Panc1 (cell line): ENCODE measurements at regions not wholly inside any gene's neighbourhood (a gene's known extent, or its start where the extent isn't known, plus 50 kb on each side); places are given as distances from the start of the nearest gene placed in this dataset.

Experiments used
- ATAC-seq: fragments of 200-7000 bp; cut with Tn5 transposase; 2 replicates; pipeline ENCODE4 v1.9.1; 2020; ENCODE audit warnings: mild to moderate bottlenecking, moderate library complexity
- BruUV-seq: library from RNA; stranded (reverse); fragments of 400-500 nt; replicated peaks from 2 replicates; lab custom pipeline; 2021; lab: Mats Ljungman, UMichigan
- CTCF ChIA-PET: fragments of 300-600 bp; sonication (Branson Sonifier 250); formaldehyde crosslinking; loops from one replicate; lab custom pipeline; 2022; ENCODE audit warnings: antibody characterized with exemption; lab: Charles Lee
- POLR2A ChIA-PET: fragments of 300-600 bp; sonication (Branson Sonifier 250); formaldehyde crosslinking; loops from one replicate; lab custom pipeline; 2022; ENCODE audit warnings: antibody characterized with exemption; lab: Charles Lee
- DNase-seq: peaks from one replicate; pipeline ENCODE4 v3.0.0-alpha.2; 2010; ENCODE audit warnings: low read depth, low spot score
- H3K27ac ChIP-seq: 2 replicates; pipeline ENCODE4 v1.5.1; 2011; ENCODE audit warnings: mild to moderate bottlenecking, low read length, inconsistent platforms
- H3K27me3 ChIP-seq: fragments of 200-500 bp; sonication (Bioruptor generic); 2 replicates; pipeline ENCODE4 v1.6.0; 2014; ENCODE audit warnings: low read length, inconsistent platforms; ENCODE audit not compliant: control insufficient read depth, insufficient read depth
- H3K36me3 ChIP-seq: fragments of 200-500 bp; sonication (Bioruptor generic); 2 replicates; pipeline ENCODE4 v1.5.1; 2014; ENCODE audit warnings: inconsistent platforms, mild to moderate bottlenecking, low read length, moderate library complexity; ENCODE audit not compliant: control insufficient read depth, insufficient read depth
- H3K4me1 ChIP-seq: 2 replicates; pipeline ENCODE4 v1.5.1; 2011; ENCODE audit warnings: inconsistent platforms, mild to moderate bottlenecking, low read length, moderate library complexity; ENCODE audit not compliant: control insufficient read depth, insufficient read depth
- H3K4me3 ChIP-seq, 2 experiments: 2 replicates each; pipeline ENCODE4 v1.5.1; 2011 to 2012; ENCODE audit warnings: low read depth in 2 of 2, low read length in 2 of 2, mild to moderate bottlenecking in 2 of 2, inconsistent platforms in 1 of 2, moderate library complexity in 1 of 2
- H3K9me3 ChIP-seq: fragments of 200-500 bp; sonication (Bioruptor generic); 2 replicates; pipeline ENCODE4 v1.5.1; 2014; ENCODE audit warnings: low read depth, mild to moderate bottlenecking, inconsistent platforms, low read length, moderate library complexity; ENCODE audit not compliant: control insufficient read depth, insufficient read depth
- POLR2AphosphoS5 ChIP-seq: IDR thresholded peaks from 2 replicates; pipeline ENCODE4 v1.6.1; 2012; ENCODE audit warnings: mild to moderate bottlenecking, low read depth, low read length, moderate library complexity
- SIN3A ChIP-seq: IDR thresholded peaks from 2 replicates; pipeline ENCODE4 v1.6.1; 2012; ENCODE audit warnings: low read depth, mild to moderate bottlenecking, low read length, moderate library complexity, borderline replicate concordance; ENCODE audit not compliant: insufficient read depth
- TCF7L2 ChIP-seq: IDR thresholded peaks from 2 replicates; pipeline ENCODE4 v1.6.1; 2011; ENCODE audit warnings: mild to moderate bottlenecking, low read depth, low read length, inconsistent platforms
- in situ Hi-C: cut with HindIII; loops from 2 replicates; pipeline ENCODE4 v1.10.0; 2016; ENCODE audit warnings: low sequenced_read_pairs, low pct_unique_long_range_greater_than_20kb
- intact Hi-C: fragments of 100-400 bp; cut with micrococcal nuclease; formaldehyde crosslinking; loops from one replicate; pipeline ENCODE4 v1.10.0; 2022; ENCODE audit not compliant: unreplicated experiment
- TF ChIP-seq, protein P1 (sequence below), 2 experiments: IDR thresholded peaks; 2 replicates each; pipeline ENCODE4 v1.6.1; 2011 to 2012; ENCODE audit warnings: low read depth in 2 of 2, control low read depth in 1 of 2, low read length in 1 of 2, mild to moderate bottlenecking in 1 of 2, moderate library complexity in 1 of 2; ENCODE audit not compliant: insufficient read depth in 1 of 2
- TF ChIP-seq, protein P2 (sequence below): fragments of 450-650 bp; IDR thresholded peaks from 2 replicates; pipeline ENCODE4 v1.5.1; 2017; ENCODE audit warnings: mild to moderate bottlenecking

DNA sequence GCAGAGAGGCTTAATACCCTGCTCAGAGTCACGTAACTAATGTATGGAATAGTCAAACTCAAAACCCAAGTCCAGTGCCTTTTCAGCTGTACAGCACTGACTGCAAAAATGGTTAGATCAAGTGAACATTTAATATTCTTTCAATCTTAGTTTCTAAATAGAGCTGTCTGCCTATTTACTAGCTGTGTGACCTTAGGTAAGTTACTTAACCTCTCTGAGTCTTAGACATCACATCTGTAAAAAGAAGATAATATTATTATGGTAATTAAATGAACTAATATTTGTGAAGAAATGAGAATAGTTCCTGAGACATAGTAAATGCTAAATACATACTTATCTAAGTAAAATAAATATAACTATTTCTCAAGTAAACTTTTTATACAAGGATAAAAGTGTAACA, 235.5 kb downstream of the SAMD5 start:
- Histone ChIP-seq H3K36me3 (no peaks in the 10 kb centered on the region), H3K4me3 (no peak overlapping the region), H3K27me3 (no peaks in the 10 kb centered on the region), H3K27ac (no peak overlapping the region), H3K9me3 (no peaks in the 10 kb centered on the region), H3K4me1 (no peaks in the 10 kb centered on the region)
- no TSS peak for BruUV-seq
- DNase-seq (no peak), ATAC-seq (no peak)
- ChIA-PET CTCF (no interaction called here), POLR2A (no interaction called here)
- TF ChIP-seq SIN3A (no peak), TCF7L2 (no peak), POLR2AphosphoS5 (no peak)
- TF ChIP-seq, protein P1, sequence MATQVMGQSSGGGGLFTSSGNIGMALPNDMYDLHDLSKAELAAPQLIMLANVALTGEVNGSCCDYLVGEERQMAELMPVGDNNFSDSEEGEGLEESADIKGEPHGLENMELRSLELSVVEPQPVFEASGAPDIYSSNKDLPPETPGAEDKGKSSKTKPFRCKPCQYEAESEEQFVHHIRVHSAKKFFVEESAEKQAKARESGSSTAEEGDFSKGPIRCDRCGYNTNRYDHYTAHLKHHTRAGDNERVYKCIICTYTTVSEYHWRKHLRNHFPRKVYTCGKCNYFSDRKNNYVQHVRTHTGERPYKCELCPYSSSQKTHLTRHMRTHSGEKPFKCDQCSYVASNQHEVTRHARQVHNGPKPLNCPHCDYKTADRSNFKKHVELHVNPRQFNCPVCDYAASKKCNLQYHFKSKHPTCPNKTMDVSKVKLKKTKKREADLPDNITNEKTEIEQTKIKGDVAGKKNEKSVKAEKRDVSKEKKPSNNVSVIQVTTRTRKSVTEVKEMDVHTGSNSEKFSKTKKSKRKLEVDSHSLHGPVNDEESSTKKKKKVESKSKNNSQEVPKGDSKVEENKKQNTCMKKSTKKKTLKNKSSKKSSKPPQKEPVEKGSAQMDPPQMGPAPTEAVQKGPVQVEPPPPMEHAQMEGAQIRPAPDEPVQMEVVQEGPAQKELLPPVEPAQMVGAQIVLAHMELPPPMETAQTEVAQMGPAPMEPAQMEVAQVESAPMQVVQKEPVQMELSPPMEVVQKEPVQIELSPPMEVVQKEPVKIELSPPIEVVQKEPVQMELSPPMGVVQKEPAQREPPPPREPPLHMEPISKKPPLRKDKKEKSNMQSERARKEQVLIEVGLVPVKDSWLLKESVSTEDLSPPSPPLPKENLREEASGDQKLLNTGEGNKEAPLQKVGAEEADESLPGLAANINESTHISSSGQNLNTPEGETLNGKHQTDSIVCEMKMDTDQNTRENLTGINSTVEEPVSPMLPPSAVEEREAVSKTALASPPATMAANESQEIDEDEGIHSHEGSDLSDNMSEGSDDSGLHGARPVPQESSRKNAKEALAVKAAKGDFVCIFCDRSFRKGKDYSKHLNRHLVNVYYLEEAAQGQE (IDR thresholded peaks at IDR 0.05; ENCODE audit: insufficient read depth in 1 of 2, low read depth in 2 of 2, low read length in 1 of 2), result no peak
- TF ChIP-seq, protein P2, sequence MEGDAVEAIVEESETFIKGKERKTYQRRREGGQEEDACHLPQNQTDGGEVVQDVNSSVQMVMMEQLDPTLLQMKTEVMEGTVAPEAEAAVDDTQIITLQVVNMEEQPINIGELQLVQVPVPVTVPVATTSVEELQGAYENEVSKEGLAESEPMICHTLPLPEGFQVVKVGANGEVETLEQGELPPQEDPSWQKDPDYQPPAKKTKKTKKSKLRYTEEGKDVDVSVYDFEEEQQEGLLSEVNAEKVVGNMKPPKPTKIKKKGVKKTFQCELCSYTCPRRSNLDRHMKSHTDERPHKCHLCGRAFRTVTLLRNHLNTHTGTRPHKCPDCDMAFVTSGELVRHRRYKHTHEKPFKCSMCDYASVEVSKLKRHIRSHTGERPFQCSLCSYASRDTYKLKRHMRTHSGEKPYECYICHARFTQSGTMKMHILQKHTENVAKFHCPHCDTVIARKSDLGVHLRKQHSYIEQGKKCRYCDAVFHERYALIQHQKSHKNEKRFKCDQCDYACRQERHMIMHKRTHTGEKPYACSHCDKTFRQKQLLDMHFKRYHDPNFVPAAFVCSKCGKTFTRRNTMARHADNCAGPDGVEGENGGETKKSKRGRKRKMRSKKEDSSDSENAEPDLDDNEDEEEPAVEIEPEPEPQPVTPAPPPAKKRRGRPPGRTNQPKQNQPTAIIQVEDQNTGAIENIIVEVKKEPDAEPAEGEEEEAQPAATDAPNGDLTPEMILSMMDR, result no peak
- in situ Hi-C loops (no loop called here), intact Hi-C loops (no loop called here)

DNA sequence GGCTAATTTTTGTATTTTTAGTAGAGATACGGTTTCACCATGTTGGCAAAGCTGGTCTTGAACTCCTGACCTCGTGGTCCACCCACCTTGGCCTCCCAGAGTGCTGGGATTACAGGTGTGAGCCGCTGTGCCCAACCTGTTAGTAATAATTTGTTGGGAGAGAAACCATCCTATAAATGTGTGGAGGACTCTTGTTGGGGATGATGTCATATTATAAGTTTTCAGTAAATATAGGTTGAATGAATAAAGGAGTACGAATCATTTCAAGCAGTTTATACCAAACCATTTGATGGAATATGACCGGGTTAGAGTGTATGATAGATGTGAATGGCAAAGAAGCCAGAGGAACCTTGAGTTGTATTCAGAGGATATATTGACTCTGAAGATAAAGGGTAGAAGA, 240.8 kb downstream of the SAMD5 start:
- TF ChIP-seq, protein P2, result no peak
- TF ChIP-seq TCF7L2 (no peak), POLR2AphosphoS5 (no peak), SIN3A (no peak)
- TF ChIP-seq, protein P1 (IDR thresholded peaks at IDR 0.05; ENCODE audit: insufficient read depth in 1 of 2, low read depth in 2 of 2, low read length in 1 of 2), result no peak
- Histone ChIP-seq H3K27me3 (no peaks in the 10 kb centered on the region), H3K36me3 (no peaks in the 10 kb centered on the region), H3K9me3 (no peaks in the 10 kb centered on the region), H3K4me1 (no peaks in the 10 kb centered on the region), H3K27ac (no peak overlapping the region), H3K4me3 (no peak overlapping the region)
- no TSS peak for BruUV-seq
- ChIA-PET POLR2A (no interaction called here), CTCF (no interaction called here)
- intact Hi-C loops, result no loop called here
- in situ Hi-C loops, result no loop called here
- ATAC-seq (no peak), DNase-seq (no peak)
